Muscle layer of colon (tissue), 2 donors: ENCODE measurements at regions not wholly inside any gene's neighbourhood (a gene's known extent, or its start where the extent isn't known, plus 50 kb on each side); places are given as distances from the start of the nearest gene placed in this dataset.
"Not testable (repeated sequence)": the region's sequence is repeated elsewhere in the genome, so short reads cannot be mapped to it uniquely, and the experiment has no call there.

Experiments
- H3K27ac ChIP-seq: one replicate; pipeline ENCODE4 v1.7.0; 2013; ENCODE audit warnings: low read depth, mild to moderate bottlenecking, low read length, moderate library complexity
- H3K27me3 ChIP-seq, 2 donors: one replicate each; pipeline ENCODE4 v1.7.0; 2013; ENCODE audit warnings: low read length in 2 of 2, mild to moderate bottlenecking in 2 of 2; ENCODE audit not compliant: insufficient read depth in 2 of 2, control insufficient read depth in 1 of 2
- H3K36me3 ChIP-seq: one replicate; pipeline ENCODE4 v1.7.0; 2013; ENCODE audit warnings: mild to moderate bottlenecking, low read length; ENCODE audit not compliant: insufficient read depth
- H3K4me1 ChIP-seq: one replicate; pipeline ENCODE4 v1.7.0; 2013; ENCODE audit warnings: mild to moderate bottlenecking, low read length; ENCODE audit not compliant: insufficient read depth
- H3K4me3 ChIP-seq, 2 donors: one replicate each; pipeline ENCODE4 v1.7.0; 2013; ENCODE audit warnings: low read length in 2 of 2, low read depth in 1 of 2, mild to moderate bottlenecking in 1 of 2, moderate library complexity in 1 of 2
- H3K9ac ChIP-seq: one replicate; pipeline ENCODE4 v1.7.0; 2013; ENCODE audit warnings: low read length
- H3K9me3 ChIP-seq: one replicate; pipeline ENCODE4 v1.7.0; 2013; ENCODE audit warnings: mild to moderate bottlenecking, low read length
- donor health status: abdominal sarcoma.
- donor health status: Adenocarcinoma of cecum.

DNA sequence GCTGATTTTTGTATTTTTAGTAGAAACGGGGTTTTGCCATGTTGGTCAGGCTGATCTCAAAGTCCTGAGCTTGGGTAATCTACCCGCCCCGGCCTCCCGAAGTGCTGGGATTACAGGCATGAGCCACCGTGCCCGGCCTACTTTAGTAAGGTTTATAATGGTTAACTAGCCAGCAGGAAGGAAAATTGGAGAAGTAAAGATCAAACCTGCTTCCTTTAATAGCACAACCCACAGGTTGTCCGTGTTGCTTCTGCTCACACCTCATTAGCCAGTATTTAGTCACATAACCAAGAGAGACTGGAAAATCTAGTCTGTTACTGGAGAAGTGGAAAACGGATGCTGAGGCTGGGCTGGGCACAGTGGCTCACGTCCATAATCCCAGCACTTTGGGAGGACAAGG is 51.9 kb upstream of the TBL1XR1 start:
- Histone ChIP-seq H3K4me3 (no peak overlapping the region), H3K9ac (no peak overlapping the region), H3K27me3 (no peaks in the 10 kb centered on the region), H3K27ac (no peak overlapping the region), H3K9me3 (no peaks in the 10 kb centered on the region), H3K4me1 (no peaks in the 10 kb centered on the region), H3K36me3 (no peaks in the 10 kb centered on the region)

DNA sequence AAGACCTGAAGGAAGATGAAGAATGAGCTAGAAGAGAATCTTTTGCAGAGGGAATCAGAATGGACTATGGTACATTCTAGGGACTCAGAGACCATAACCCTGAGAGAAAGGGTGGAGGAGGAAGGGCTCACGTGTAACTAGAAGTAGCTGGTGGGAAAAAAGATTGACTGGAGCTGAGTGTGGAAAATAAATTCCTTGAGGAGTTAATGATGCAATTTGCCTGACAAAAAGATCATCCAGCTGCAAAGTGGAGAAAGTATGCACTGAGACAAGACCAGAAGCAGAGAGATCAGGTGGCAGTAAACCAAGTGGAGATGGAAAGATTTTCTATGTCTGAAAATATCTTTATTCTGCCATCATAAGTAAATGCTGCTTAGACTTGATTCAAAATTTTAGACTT is 52.9 kb upstream of the TBL1XR1 start:
- H3K36me3 ChIP-seq, result no peaks in the 10 kb centered on the region

DNA sequence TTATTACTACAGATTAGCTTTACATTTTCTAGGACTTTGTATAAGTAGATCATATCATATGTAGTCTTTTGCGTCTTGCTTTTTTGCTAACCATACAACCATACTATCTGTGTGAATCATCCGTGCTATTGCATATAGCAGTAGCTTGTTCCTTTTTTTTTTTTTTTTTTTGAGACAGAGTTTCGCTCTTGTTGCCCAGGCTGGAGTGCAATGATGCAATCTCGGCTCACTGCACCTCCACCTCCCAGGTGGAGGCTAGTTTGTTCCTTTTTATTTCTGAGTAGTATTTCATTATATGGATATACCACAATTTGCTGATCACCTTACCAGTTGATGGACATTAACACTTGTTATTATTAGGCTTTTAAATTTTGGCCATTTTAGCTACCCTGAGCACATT is 54.5 kb upstream of the TBL1XR1 start:
- no peaks in the 10 kb centered on the region for H3K4me1 ChIP-seq
- H3K27ac ChIP-seq, result no peak overlapping the region
- no peak overlapping the region for H3K4me3 ChIP-seq
- no peaks in the 10 kb centered on the region for H3K27me3 ChIP-seq
- no peaks in the 10 kb centered on the region for H3K36me3 ChIP-seq
- H3K9me3 ChIP-seq, result no peaks in the 10 kb centered on the region
- H3K9ac ChIP-seq, result no peak overlapping the region

More for the DNA sequence above, 52.9 kb upstream of the TBL1XR1 start:
- Histone ChIP-seq H3K27ac (no peak overlapping the region), H3K4me3 (no peak overlapping the region), H3K9ac (no peak overlapping the region), H3K27me3 (no peaks in the 10 kb centered on the region), H3K4me1 (no peaks in the 10 kb centered on the region), H3K9me3 (no peaks in the 10 kb centered on the region)

DNA sequence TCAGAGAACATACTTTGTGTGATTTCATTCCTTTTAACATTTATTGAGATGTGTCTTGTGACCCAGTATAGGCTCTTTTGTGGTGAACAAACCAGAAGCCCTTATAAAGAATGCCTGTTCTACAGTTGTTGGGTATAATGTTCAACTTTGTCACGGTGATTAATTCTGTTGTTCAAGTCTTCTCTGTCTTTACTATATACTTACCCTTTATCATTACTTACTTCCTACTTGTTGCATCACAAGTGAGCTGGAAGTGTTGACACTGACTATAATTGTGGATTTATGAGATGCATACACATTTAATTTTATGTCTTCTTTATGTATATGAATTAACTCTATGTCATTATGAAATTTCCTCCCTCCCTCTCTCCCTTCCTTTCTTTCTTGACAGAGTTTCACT is 59.7 kb upstream of the TBL1XR1 start:
- no peaks in the 10 kb centered on the region for H3K4me1 ChIP-seq
- H3K4me3 ChIP-seq, result no peak overlapping the region
- no peak overlapping the region for H3K9ac ChIP-seq
- no peaks in the 10 kb centered on the region for H3K27me3 ChIP-seq
- no peaks in the 10 kb centered on the region for H3K9me3 ChIP-seq
- H3K27ac ChIP-seq, result no peak overlapping the region
- H3K36me3 ChIP-seq, result no peaks in the 10 kb centered on the region

DNA sequence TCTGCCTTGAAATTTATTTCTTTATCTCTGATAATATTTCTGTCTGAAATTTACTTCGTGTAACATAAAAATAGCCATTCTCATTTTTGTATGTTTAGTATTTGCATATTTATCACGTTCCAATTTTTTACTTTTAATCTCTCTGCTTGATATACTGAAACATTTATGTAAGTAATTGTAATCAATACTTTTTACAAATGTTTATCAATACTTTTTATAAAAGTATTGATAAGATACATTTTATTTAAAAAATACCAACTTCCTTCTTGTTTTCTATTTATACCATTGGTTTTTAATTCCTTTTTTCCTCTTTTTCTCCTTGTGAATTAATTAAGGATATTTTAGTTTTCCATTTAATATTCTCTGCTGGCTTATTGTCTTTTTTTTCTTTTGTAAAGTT is 60.3 kb upstream of the TBL1XR1 start:
- H3K36me3 ChIP-seq, result no peaks in the 10 kb centered on the region
- H3K27me3 ChIP-seq, result no peaks in the 10 kb centered on the region
- no peaks in the 10 kb centered on the region for H3K4me1 ChIP-seq
- H3K4me3 ChIP-seq, result no peak overlapping the region
- H3K9ac ChIP-seq, result no peak overlapping the region
- no peak overlapping the region for H3K27ac ChIP-seq
- no peaks in the 10 kb centered on the region for H3K9me3 ChIP-seq

DNA sequence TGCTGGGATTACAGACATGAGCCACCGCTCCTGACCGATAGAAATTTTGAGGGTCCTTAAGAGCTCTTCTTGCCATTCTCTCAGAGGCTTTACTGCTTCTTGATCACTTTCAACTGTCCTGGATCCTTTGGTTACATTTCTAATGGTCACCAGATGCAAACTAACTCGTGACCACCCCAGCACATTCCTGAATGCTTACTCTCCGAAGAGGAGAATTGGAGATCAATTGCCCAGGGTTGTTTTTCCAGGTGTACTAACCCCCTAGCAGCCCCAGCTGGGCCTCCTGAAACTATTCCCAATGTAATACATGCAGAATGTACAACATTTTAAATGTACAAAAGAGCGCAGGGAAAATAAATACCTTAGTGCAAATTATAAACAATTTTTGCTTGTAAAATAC is 65.1 kb upstream of the TBL1XR1 start:
- no peak overlapping the region for H3K4me3 ChIP-seq
- H3K27me3 ChIP-seq, result no peaks in the 10 kb centered on the region
- H3K9ac ChIP-seq, result no peak overlapping the region
- no peaks in the 10 kb centered on the region for H3K9me3 ChIP-seq
- no peaks in the 10 kb centered on the region for H3K36me3 ChIP-seq
- peaks cover 3% of the 10 kb centered on the region for H3K4me1 ChIP-seq
- H3K27ac ChIP-seq, result no peak overlapping the region

DNA sequence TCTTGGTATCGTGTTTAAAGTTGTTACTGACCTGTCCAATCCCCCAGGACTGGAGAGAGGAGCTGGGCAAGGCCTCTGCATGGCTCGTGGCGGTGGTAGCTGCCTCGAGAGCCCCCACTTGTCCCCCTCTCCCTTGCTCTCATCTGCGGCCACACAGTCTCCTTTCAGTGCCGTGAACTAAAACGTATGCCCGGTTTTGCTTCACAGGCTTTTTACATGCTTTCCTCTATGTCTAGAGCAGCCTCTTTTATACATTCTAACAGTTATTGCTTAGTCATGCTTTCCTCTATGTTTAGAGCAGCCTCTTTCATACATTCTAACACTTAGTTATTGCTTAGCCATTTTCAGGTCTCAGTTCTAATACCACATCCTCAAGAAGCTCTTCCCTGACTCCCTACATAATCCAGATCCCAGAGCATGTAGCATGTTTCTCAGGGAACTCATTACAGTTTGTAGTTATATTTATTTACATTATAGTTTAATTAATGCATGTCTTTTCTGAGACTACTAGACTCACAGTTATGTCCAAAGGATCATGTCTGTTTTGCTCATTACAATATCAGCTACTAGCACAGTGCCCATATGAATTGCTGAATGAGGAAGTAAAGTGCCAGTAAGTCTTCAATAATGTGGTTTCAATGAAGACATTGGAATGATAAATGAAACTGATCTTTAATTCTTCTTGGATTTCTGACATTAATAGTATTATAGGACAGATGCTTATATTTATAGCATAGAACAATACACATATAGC is 66.5 kb upstream of the TBL1XR1 start:
- no peaks in the 10 kb centered on the region for H3K27me3 ChIP-seq
- H3K4me1 ChIP-seq, result peaks cover 3% of the 10 kb centered on the region
- no peak overlapping the region for H3K9ac ChIP-seq
- no peaks in the 10 kb centered on the region for H3K9me3 ChIP-seq
- H3K36me3 ChIP-seq, result no peaks in the 10 kb centered on the region
- H3K4me3 ChIP-seq, result no peak overlapping the region
- no peak overlapping the region for H3K27ac ChIP-seq

DNA sequence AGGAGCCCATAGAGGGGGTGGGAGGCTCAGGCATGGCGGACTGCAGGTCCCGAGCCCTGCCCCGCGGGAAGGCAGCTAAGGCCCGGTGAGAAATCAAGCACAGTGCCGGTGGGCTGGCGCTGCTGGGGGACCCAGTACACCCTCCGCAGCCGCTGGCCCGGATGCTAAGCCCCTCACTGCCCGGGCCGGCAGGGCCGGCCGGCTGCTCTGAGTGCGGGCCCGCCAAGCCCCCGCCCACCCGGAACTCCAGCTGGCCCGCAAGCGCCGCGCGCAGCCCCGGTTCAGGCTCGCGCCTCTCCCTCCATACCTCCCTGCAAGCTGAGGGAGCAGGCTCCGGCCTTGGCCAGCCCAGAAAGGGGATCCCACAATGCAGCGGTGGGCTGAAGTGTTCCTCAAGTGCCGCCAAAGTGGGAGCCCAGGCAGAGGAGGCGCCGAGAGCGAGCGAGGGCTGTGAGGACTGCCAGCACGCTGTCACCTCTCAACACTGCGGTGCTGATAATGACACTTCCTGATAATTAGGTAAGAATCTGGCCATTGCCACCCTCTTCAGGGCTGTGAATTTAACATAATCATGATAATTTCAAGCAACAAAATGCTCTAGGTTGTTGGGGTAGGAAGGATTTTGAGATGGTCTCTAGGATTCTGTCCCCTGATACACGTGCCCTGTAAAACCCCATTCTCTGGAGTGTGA is 74.7 kb upstream of the TBL1XR1 start:
- not testable (repeated sequence) for H3K4me3 ChIP-seq, H3K36me3 ChIP-seq, H3K4me1 ChIP-seq, H3K9me3 ChIP-seq, H3K9ac ChIP-seq, H3K27ac ChIP-seq, H3K27me3 ChIP-seq

DNA sequence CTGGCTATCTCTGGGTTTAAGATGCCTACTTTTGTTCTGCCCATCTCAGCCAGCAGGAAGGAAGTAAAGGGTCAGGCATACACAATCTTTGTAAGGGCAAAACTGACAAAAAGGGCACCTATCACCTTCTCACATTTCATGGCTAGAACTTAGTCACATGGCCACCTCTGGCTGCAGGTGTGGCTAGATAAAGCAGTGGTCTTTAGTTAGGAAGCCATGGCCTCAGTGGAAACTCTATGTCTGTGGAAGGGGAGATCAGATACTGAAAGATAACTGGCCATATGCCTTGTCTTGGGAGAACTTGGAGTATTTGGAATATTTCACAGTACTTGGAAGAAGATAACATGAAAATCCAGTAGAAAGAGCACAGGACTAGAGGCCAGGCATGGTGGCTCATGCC is 80.7 kb upstream of the TBL1XR1 start:
- Histone ChIP-seq H3K27ac (no peak overlapping the region), H3K9me3 (no peaks in the 10 kb centered on the region), H3K36me3 (no peaks in the 10 kb centered on the region), H3K9ac (no peak overlapping the region), H3K27me3 (no peaks in the 10 kb centered on the region), H3K4me3 (no peak overlapping the region), H3K4me1 (no peaks in the 10 kb centered on the region)

DNA sequence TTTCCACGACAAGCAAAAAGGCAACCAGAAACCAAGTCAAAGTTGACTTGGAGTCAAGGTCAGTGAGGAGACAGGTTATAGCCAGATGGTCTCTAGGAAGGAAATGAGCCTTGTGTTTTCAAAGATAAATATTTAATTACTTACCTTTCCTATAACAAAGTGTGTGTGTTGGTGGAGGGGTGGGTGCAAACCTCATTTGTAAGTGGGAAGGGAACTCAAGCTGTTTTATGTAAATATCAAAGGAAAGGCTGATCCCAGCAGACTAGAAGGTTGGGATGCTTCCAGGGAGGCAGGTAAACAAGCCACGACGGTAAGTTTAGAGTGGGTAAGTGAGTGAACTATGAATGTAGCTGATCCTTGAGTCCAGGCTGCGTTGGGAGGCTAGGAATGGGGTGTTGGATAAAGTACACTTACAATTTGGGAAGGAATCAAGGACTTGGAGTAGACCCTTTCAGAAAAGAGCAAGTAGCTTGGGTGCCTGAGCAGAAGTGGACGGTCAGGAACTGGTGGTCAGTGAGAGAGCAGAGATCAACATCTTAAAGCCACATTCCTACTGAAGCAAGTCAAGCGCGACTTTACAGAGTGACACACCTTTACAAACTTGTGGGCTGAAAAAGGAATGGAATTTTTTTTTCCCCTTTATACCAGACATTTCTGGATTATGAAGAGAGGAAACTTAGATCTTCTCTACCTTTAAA is 82.0 kb upstream of the TBL1XR1 start:
- no peaks in the 10 kb centered on the region for H3K36me3 ChIP-seq
- no peaks in the 10 kb centered on the region for H3K9me3 ChIP-seq
- H3K27me3 ChIP-seq, result no peaks in the 10 kb centered on the region
- H3K27ac ChIP-seq, result no peak overlapping the region
- no peak overlapping the region for H3K9ac ChIP-seq
- no peak overlapping the region for H3K4me3 ChIP-seq
- peaks cover 4% of the 10 kb centered on the region for H3K4me1 ChIP-seq

DNA sequence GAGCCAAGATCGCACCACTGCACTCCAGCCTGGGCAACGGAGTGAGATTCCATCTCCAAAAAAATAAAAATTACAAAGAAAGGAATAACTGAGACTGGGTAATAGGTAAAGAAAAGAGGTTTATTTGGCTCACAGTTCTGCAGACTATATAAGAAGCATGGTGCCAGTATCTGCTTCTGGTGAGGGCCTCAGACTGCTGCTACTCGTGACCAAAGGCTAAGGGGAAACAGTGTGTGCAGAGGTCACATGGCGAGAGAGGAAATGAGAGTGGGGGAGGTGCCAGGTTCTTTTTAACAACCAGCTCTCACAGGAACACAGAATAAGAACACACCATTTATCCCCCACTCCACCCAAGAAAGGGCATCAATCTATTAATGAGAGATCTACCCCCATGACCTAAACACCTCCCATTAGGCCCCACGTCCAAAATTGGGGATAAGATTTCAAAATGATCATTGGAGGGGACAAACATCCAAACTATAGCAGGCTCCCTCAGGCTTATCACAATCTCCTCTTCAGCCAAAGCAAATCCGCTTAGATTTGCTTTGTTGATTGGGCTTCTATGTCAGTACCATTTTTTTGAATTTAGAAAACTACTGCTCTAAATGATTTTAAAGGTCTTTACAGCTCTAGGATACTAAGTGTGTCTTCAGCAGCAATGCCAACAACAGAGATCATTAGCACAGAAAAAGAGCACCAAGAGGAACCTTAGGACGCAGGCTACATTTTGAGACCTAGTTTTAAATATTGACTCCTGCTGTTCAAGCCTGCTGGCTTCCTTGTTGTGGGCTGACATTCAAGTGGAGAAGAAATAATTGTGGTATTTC is 84.2 kb upstream of the TBL1XR1 start:
- no peaks in the 10 kb centered on the region for H3K27me3 ChIP-seq
- no peak overlapping the region for H3K4me3 ChIP-seq
- no peaks in the 10 kb centered on the region for H3K9me3 ChIP-seq
- peaks cover 9% of the 10 kb centered on the region for H3K4me1 ChIP-seq
- H3K36me3 ChIP-seq, result no peaks in the 10 kb centered on the region
- no peak overlapping the region for H3K9ac ChIP-seq
- no peak overlapping the region for H3K27ac ChIP-seq
